ENCODE measurements at regions not wholly inside any gene's neighbourhood (a gene's known extent, or its start where the extent isn't known, plus 50 kb on each side); places are given as distances from the start of the nearest gene placed in this dataset.
A peak's percentile ranks its signal among the peaks of the same experiment; 100 is the strongest.

GRCh38 chr2:217382794-217383193 is 522.9 kb upstream of the TNP1 start:
- no peaks in the 10 kb centered on the region for H3K4me1 ChIP-seq
- no peaks in the 10 kb centered on the region for H3K36me3 ChIP-seq
- H3K27me3 ChIP-seq = no peaks in the 10 kb centered on the region
- DNase-seq (ENCODE audit: low spot score in 2 of 2) = no peak
- intact Hi-C loops (cut with DNase I; ENCODE audit: low total_unique reads) = loop anchor here (5.0 kb wide), 1 partner anchor 425 kb away; no protein-coding TSS in a partner anchor
- H3K4me3 ChIP-seq = no peak overlapping the region
- TF ChIP-seq CTCF (IDR thresholded peaks at IDR 0.05) (no peak), POLR2A (IDR thresholded peaks at IDR 0.05) (no peak), POLR2AphosphoS5 (IDR thresholded peaks at IDR 0.05) (no peak)
- no peak overlapping the region for H3K27ac ChIP-seq
- H3K9me3 ChIP-seq = no peaks in the 10 kb centered on the region

GRCh38 chr2:217379807-217380206 is 519.9 kb upstream of the TNP1 start:
- Histone ChIP-seq H3K4me1 (no peaks in the 10 kb centered on the region), H3K27me3 (no peaks in the 10 kb centered on the region), H3K27ac (peak overlapping the region in 1 of 2 donors; percentile 3), H3K9me3 (no peaks in the 10 kb centered on the region), H3K4me3 (no peak overlapping the region), H3K36me3 (no peaks in the 10 kb centered on the region)
- TF ChIP-seq POLR2AphosphoS5 (IDR thresholded peaks at IDR 0.05) = peak in 1 of 3 donors; percentile 24
- no peak for TF ChIP-seq CTCF (IDR thresholded peaks at IDR 0.05)
- TF ChIP-seq POLR2A (IDR thresholded peaks at IDR 0.05) = no peak
- intact Hi-C loops (cut with DNase I; ENCODE audit: low total_unique reads) = loop anchor here (5.0 kb wide), 1 partner anchor 423 kb away; no protein-coding TSS in a partner anchor
- DNase-seq (ENCODE audit: low spot score in 2 of 2) = peak in 1 of 2 donors; percentile 77

- H3K27ac ChIP-seq = peak overlapping the region; percentile 76 to 80
- H3K4me3 ChIP-seq = no peak overlapping the region
- no peak for DNase-seq (ENCODE audit: low spot score in 2 of 2)
- H3K36me3 ChIP-seq = no peaks in the 10 kb centered on the region
- no peaks in the 10 kb centered on the region for H3K9me3 ChIP-seq
- H3K27me3 ChIP-seq = no peaks in the 10 kb centered on the region
- TF ChIP-seq POLR2AphosphoS5 (IDR thresholded peaks at IDR 0.05) (no peak), CTCF (IDR thresholded peaks at IDR 0.05) (no peak), POLR2A (IDR thresholded peaks at IDR 0.05) (no peak)
- intact Hi-C loops (cut with DNase I; ENCODE audit: low total_unique reads) = no loop called here
- peaks cover 0 to 5% of the 10 kb centered on the region in 2 donors for H3K4me1 ChIP-seq
Measured at GRCh38 chr2:217372794-217373193, 512.9 kb upstream of the TNP1 start.

- no peak overlapping the region for H3K4me3 ChIP-seq
- H3K4me1 ChIP-seq = peaks cover 0 to 5% of the 10 kb centered on the region in 2 donors
- no peaks in the 10 kb centered on the region for H3K27me3 ChIP-seq
- H3K36me3 ChIP-seq = no peaks in the 10 kb centered on the region
- TF ChIP-seq CTCF (IDR thresholded peaks at IDR 0.05) = no peak
- TF ChIP-seq POLR2AphosphoS5 (IDR thresholded peaks at IDR 0.05) = no peak
- no peak for TF ChIP-seq POLR2A (IDR thresholded peaks at IDR 0.05)
- peak overlapping the region; percentile 76 to 80 for H3K27ac ChIP-seq
- DNase-seq (ENCODE audit: low spot score in 2 of 2) = peak in 1 of 2 donors; percentile 62
- intact Hi-C loops (cut with DNase I; ENCODE audit: low total_unique reads) = no loop called here
- no peaks in the 10 kb centered on the region for H3K9me3 ChIP-seq
Measured at GRCh38 chr2:217371781-217372213, 511.9 kb upstream of the TNP1 start.

GRCh38 chr2:217370391-217370790 is 510.5 kb upstream of the TNP1 start:
- Histone ChIP-seq H3K27me3 (no peaks in the 10 kb centered on the region), H3K36me3 (no peaks in the 10 kb centered on the region), H3K4me3 (no peak overlapping the region), H3K27ac (no peak overlapping the region), H3K4me1 (peaks cover 0 to 5% of the 10 kb centered on the region in 2 donors), H3K9me3 (no peaks in the 10 kb centered on the region)
- no peak for DNase-seq (ENCODE audit: low spot score in 2 of 2)
- TF ChIP-seq CTCF (IDR thresholded peaks at IDR 0.05) = no peak
- no peak for TF ChIP-seq POLR2AphosphoS5 (IDR thresholded peaks at IDR 0.05)
- TF ChIP-seq POLR2A (IDR thresholded peaks at IDR 0.05) = no peak
- intact Hi-C loops (cut with DNase I; ENCODE audit: low total_unique reads) = no loop called here
